Smooth muscle cell of the brain vasculature (primary cell): ENCODE measurements at regions not wholly inside any gene's neighbourhood (a gene's known extent, or its start where the extent isn't known, plus 50 kb on each side); places are given as distances from the start of the nearest gene placed in this dataset.
"Not testable (repeated sequence)": the region's sequence is repeated elsewhere in the genome, so short reads cannot be mapped to it uniquely, and the experiment has no call there.

Experiments
- DNase-seq: peaks from one replicate; pipeline ENCODE4 v3.0.0-alpha.2; 2012; ENCODE audit warnings: low read depth, low spot score

GRCh38 chr4:96936886-96937285, 1097.0 kb downstream of the PDHA2 start:
- no peak for DNase-seq

GRCh38 chr4:96946552-96946951, 1106.7 kb downstream of the PDHA2 start:
- DNase-seq = no peak

GRCh38 chr4:96952610-96953009, 1112.7 kb downstream of the PDHA2 start:
- no peak for DNase-seq

GRCh38 chr4:96955226-96955625, 1115.3 kb downstream of the PDHA2 start:
- DNase-seq = no peak

GRCh38 chr4:96955691-96956090, 1115.8 kb downstream of the PDHA2 start:
- DNase-seq = no peak

DNA sequence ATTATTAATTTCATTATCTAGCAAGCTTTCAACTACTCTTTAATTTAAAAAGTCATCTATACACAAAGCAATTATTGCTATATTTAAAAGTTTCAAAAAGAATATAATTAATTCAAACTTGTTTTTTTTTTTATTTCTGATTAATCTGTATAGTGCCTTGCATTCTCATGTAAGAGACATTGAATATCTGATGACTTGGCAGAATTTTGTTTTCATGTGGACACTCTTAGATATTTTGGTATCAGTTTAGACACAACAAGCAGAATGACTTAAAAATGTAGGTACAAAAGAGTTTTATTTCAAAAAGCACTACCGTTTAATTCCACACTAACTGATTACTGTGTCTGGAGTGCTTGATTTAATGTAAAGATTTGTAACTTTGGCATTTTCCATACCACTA, 1129.6 kb downstream of the PDHA2 start:
- no peak for DNase-seq

GRCh38 chr4:96972920-96973319, 1133.0 kb downstream of the PDHA2 start:
- DNase-seq = no peak

DNA sequence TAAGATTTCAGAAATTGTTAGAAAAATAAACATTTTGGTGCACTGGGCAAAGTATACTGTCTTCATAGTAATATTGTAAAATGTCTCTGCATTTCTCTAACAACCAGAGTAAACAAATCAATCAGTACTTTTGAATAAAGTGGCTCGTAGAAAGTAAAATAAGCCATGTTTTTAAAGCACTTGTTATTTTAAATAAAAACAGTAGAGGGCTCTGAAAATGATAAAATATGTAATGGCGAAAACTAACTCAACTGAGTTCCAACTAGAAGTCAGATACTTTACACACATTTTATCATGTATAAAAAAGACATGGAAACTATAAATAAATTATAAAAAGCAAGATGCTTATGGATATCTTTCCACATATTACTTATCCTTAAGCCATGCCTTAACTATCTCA, 1134.4 kb downstream of the PDHA2 start:
- DNase-seq = no peak

DNA sequence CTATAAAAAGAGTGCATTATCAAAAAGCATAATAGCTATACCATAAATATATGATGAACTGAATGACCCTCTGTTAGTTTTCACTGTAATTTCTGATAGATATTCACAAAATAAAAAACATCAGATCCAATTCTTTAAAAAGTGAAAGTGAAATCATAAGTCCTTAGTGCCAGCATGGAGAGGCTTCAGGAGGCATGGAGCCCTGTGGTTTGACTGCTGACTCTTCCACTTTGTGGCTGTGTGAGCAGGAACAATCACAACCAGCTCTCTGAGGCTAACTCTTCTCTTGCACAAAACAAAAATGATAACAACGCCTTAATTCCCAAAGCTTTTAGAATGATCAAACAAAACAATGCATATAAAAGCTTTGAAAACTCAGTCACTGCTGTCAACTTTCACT, 1143.9 kb downstream of the PDHA2 start:
- no peak for DNase-seq

- DNase-seq = no peak
Observed at GRCh38 chr4:96986816-96987215, 1146.9 kb downstream of the PDHA2 start.

- no peak for DNase-seq
Observed at GRCh38 chr4:96991083-96991482, 1151.2 kb downstream of the PDHA2 start.

GRCh38 chr4:96992443-96992842, 1150.8 kb downstream of the STPG2 start:
- no peak for DNase-seq

DNA sequence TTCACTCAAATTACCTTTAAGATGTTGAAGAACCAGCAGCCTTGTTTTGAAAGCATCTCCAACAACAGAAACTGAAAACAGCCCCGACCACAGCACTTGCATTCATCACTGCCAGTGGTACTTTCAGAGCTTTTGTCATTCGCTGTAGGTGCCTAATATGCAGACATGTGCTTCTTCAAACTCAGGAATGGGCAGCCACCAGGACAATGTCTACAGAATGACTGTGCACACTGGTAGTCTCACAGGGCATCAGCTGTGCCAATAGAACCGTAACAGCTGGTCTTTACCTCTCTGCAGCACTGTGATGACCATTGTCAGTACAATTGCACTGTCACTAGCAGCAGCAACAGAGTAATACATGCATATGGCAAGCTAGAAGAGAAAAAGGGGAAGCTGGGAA, 1149.7 kb downstream of the STPG2 start:
- no peak for DNase-seq

GRCh38 chr4:97003715-97004114, 1139.6 kb downstream of the STPG2 start:
- no peak for DNase-seq

GRCh38 chr4:97013309-97013708, 1130.0 kb downstream of the STPG2 start:
- DNase-seq = no peak

GRCh38 chr4:97013711-97014110, 1129.6 kb downstream of the STPG2 start:
- no peak for DNase-seq

- DNase-seq = no peak
Observed at GRCh38 chr4:97015301-97015700, 1128.0 kb downstream of the STPG2 start.

DNA sequence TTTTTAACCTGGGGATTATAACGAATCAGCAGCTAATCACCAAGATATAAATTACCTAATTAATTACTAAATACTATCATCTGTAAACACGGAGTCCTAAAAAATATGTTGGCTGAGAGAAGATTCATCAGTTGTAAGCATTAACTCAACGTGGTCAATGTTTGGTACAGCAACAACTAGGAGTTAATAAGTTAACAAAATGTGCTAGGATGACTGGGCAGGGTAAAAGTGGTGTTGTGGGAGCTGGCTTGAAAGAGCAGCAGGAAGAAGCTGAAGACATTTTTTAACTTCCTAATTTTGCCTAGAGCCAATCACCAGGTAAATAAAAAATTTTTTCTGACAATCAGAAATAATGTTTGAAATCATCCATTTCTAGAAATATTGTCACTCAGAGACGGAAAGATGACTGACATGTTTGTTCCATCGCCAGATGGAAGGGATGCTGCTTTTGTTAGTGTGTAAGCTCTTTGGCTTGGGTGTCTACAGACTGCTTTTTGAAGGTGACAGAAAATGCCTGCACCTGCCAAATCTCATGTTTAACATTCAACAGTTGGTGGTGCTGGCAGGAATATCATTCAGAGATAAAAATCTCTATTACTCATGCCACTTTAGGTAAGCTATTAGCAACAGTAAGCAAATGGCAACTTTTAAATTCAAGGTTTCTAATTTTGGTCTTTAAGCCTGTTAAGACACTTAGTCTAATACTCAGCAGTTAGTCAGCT, 1126.9 kb downstream of the STPG2 start:
- no peak for DNase-seq

DNA sequence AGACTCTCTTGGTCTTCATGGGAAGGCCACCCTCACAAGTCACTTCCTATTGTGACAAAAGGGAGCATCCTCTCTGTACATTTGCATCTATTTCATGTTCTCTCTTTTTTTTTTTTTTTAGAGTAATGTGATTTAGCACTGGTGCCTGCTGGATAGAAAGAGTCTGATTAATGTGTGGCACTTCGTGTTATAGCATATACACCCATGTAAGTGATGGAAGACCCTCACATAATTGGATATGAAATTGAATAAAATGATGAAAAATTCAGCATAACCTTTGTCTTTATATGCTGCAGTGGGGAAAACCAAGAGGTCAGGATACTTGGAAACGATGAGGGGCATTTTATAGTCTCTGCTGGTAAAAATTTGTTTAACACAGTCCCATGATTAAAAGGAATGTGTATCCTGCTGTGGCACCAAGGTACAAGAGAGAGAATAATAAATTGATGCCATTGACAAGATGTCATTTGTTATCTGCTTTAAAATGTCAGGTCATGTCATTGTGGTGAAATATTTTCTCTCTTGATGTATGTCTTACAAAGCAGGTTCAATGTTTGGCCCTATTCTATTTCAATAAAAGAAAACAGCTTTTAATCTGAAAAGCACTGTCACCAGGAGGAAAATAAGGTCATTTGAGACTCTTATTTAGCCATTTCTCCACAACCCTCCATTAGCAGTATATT, 1115.4 kb downstream of the STPG2 start:
- no peak for DNase-seq

DNA sequence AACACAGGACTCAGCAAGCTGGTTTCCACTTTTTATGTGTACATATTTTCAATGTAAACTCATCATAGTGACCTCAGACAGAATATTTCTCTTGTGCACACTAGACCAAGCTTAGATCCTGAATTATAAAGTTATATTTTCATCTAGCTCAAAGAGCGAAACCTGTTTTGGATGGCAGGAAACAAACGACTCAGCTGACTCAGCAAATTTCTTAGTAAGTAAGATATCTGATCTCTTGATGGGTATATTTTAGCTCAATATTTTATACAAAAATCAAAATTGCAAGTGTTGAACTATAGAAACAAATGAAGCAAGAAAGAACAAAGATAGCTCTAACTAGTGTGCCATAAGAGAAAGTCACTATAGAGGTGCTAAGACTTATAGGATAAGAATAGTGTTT, 1114.5 kb downstream of the STPG2 start:
- no peak for DNase-seq

DNA sequence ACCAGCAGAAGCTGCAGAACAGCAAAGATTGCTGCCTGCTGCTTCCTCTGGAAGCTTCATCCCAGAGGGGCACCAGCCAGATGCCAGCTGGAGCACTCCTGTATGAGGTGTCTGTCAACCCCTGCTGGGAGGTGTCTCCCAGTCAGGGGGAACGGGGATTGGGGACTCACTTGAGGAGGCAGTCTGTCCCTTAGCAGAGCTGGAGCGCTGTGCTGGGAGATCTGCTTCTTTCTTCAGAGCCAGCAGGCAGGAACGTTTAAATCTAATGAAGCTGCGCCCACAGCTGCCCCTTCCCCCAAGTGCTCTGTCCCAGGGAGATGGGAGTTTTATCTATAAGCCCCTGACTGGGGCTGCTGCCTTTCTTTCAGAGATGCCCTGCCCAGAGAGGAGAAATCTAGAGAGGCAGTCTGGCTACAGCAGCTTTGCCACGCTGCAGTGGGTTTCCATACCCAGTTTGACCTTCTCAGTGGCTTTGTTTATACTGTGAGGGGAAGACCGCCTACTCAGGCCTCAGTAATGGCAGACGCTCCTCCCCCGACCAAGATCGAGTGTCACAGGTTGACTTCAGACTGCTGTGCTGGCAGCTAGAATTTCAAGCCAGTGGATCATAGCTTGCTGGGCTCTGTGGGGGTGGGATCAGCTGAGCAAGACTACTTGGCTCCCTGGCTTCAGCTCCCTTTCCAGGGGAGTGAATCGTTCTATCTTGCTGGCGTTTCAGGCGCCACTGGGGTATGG, 1105.7 kb downstream of the STPG2 start:
- DNase-seq = not testable (repeated sequence)

- no peak for DNase-seq
Observed at GRCh38 chr4:97038146-97038516, 1105.1 kb downstream of the STPG2 start.

DNA sequence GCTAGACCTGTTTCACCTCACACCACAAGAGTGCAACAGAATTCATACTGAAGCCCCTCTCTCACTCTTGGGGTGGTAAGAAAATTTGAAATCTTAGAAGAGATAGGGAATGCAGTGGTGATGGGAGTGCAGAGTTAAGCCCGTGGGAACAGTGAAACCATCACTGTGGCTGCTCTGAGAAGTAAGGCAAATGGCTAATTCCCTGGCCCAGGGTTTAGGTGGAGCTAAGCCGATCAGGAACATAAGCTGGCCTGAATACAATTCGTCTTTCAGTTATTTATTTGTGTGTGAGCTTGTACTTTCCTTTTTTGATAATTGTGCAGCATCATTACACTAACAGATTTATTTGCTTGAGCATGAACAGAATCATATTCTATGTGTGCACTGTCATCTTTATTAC, 1070.6 kb downstream of the STPG2 start:
- no peak for DNase-seq
